ENCODE measurements at regions not wholly inside any gene's neighbourhood (a gene's known extent, or its start where the extent isn't known, plus 50 kb on each side); places are given as distances from the start of the nearest gene placed in this dataset.

GRCh38 chr17:51353296-51353695, 93.0 kb downstream of the UTP18 start:
- no peak for TF ChIP-seq SIN3A (IDR thresholded peaks at IDR 0.05; ENCODE audit: borderline replicate concordance, insufficient read depth, low read length)
- no peak for TF ChIP-seq POLR2AphosphoS5 (IDR thresholded peaks at IDR 0.05; ENCODE audit: low read depth, low read length)
- TF ChIP-seq FOXP2 (optimal IDR thresholded peaks at IDR 0.05; ENCODE audit: borderline replicate concordance, extremely low read depth, extremely low read length, insufficient read depth) = no peak
- TF ChIP-seq REST (IDR thresholded peaks at IDR 0.05; ENCODE audit: insufficient read depth in 1 of 2, low read depth in 2 of 2, low read length in 2 of 2) = no peak
- TF ChIP-seq TAF1 (IDR thresholded peaks at IDR 0.05; ENCODE audit: borderline replicate concordance, insufficient read depth, low read length) = no peak

DNA sequence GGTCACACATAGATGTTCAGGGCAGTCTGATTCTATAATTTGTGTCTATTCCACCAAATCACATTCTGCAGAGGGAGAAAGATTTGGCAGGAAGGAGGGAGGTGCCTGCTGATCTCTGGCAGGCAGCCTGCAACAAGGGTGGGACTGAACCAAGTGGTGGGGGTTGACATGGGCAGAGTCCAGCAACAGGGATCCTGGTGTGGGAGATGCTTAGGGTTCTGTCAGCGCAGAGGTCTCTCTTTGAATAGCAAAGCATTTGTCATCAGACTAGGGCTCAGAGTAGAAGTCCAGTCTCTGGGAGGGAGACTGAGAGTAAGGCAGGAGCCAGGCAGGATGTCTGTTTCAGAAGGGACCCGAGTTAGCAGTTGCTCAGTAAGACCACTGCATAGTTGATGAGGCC, 94.6 kb downstream of the UTP18 start:
- TF ChIP-seq SIN3A (IDR thresholded peaks at IDR 0.05; ENCODE audit: borderline replicate concordance, insufficient read depth, low read length) = no peak
- no peak for TF ChIP-seq POLR2AphosphoS5 (IDR thresholded peaks at IDR 0.05; ENCODE audit: low read depth, low read length)
- no peak for TF ChIP-seq FOXP2 (optimal IDR thresholded peaks at IDR 0.05; ENCODE audit: borderline replicate concordance, extremely low read depth, extremely low read length, insufficient read depth)
- no peak for TF ChIP-seq TAF1 (IDR thresholded peaks at IDR 0.05; ENCODE audit: borderline replicate concordance, insufficient read depth, low read length)
- TF ChIP-seq REST (IDR thresholded peaks at IDR 0.05; ENCODE audit: insufficient read depth in 1 of 2, low read depth in 2 of 2, low read length in 2 of 2) = no peak

DNA sequence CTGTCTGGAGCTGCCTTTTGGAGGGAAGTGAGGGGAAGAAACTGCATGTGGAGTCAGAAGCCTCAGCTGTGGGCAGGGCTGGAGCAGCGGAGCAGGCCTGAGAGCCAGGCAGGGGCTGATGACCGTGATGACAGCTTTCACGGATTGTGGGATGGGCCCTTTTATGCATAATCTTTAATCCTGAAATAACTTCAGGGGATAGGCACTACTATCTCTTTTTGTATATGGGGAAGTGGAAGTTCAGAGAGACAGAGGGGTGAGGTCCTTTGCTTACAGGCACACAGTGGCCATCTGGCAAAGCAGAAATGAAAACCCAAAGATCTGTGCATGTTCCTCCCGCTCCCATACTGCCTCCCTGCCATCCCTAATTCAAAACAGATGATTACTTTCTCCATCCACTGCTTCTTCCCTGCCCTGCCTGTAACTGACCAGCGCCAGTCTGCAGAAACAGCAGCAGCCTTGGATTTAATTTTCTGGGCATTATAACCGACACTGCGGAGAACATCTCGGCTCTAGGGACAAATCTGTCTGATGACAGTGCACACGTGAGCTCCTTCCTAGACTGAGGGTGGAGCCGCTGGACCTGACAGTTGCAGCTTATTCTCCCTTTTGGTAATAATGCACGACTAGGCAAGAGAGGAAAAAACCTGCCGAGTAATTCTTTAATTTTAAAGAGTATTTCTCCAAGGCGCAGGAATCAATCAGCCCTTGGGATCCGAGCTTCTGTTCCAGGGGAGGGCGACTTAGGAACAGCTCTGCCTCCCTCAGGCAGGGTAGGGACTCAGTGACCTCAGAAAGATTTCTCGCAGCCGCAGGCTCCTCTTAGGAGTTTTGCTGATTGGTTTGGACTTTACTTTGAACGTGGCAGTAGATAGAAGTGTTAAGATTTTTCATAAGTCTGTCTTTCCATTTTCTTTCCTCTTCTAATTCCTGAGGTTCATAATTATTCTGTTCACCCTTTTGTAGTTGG, 95.4 kb downstream of the UTP18 start:
- no peak for TF ChIP-seq REST (IDR thresholded peaks at IDR 0.05; ENCODE audit: insufficient read depth in 1 of 2, low read depth in 2 of 2, low read length in 2 of 2)
- no peak for TF ChIP-seq FOXP2 (optimal IDR thresholded peaks at IDR 0.05; ENCODE audit: borderline replicate concordance, extremely low read depth, extremely low read length, insufficient read depth)
- no peak for TF ChIP-seq TAF1 (IDR thresholded peaks at IDR 0.05; ENCODE audit: borderline replicate concordance, insufficient read depth, low read length)
- no peak for TF ChIP-seq SIN3A (IDR thresholded peaks at IDR 0.05; ENCODE audit: borderline replicate concordance, insufficient read depth, low read length)

- TF ChIP-seq REST (IDR thresholded peaks at IDR 0.05; ENCODE audit: insufficient read depth in 1 of 2, low read depth in 2 of 2, low read length in 2 of 2) = no peak
- TF ChIP-seq TAF1 (IDR thresholded peaks at IDR 0.05; ENCODE audit: borderline replicate concordance, insufficient read depth, low read length) = no peak
- no peak for TF ChIP-seq FOXP2 (optimal IDR thresholded peaks at IDR 0.05; ENCODE audit: borderline replicate concordance, extremely low read depth, extremely low read length, insufficient read depth)
- no peak for TF ChIP-seq POLR2AphosphoS5 (IDR thresholded peaks at IDR 0.05; ENCODE audit: low read depth, low read length)
- TF ChIP-seq SIN3A (IDR thresholded peaks at IDR 0.05; ENCODE audit: borderline replicate concordance, insufficient read depth, low read length) = no peak
Measured at GRCh38 chr17:51359055-51359454, 98.7 kb downstream of the UTP18 start.
